ENCODE measurements at regions not wholly inside any gene's neighbourhood (a gene's known extent, or its start where the extent isn't known, plus 50 kb on each side); places are given as distances from the start of the nearest gene placed in this dataset.

- TF ChIP-seq THAP8 (CRISPR knock-in tag; IDR thresholded peaks at IDR 0.05; ENCODE audit: borderline replicate concordance), result no peak
- no peak for TF ChIP-seq RARG (CRISPR knock-in tag; IDR thresholded peaks at IDR 0.05; ENCODE audit: low read depth)
- no peak for TF ChIP-seq ETV6 (CRISPR knock-in tag; conservative IDR thresholded peaks at IDR 0.05)
- no peak for TF ChIP-seq ZNF18 (CRISPR knock-in tag; IDR thresholded peaks at IDR 0.05; ENCODE audit: insufficient replicate concordance)
- no peak for TF ChIP-seq NFYB (CRISPR knock-in tag; IDR thresholded peaks at IDR 0.05)
- TF ChIP-seq ZNF678 (CRISPR knock-in tag; IDR thresholded peaks at IDR 0.05), result no peak
- no peak for TF ChIP-seq SRF (IDR thresholded peaks at IDR 0.05; ENCODE audit: low read depth, low read length)
- no peak for TF ChIP-seq PRDM15 (CRISPR knock-in tag; IDR thresholded peaks at IDR 0.05)
- TF ChIP-seq NCOR1 (IDR thresholded peaks at IDR 0.05; ENCODE audit: borderline replicate concordance, low read length), result peak; percentile 89
- TF ChIP-seq ZNF382 (CRISPR knock-in tag; IDR thresholded peaks at IDR 0.05; ENCODE audit: borderline replicate concordance), result no peak
- TF ChIP-seq ZNF784 (CRISPR knock-in tag; IDR thresholded peaks at IDR 0.05; ENCODE audit: borderline replicate concordance), result no peak
- peak; percentile 46; the same call in 1 of the 2 replicates for TF ChIP-seq SPEN (CRISPR knock-in tag; IDR thresholded peaks at IDR 0.05; ENCODE audit: low read depth)
- TF ChIP-seq ZNF619 (CRISPR knock-in tag; IDR thresholded peaks at IDR 0.05), result no peak
- TF ChIP-seq ZNF607 (CRISPR knock-in tag; IDR thresholded peaks at IDR 0.05; ENCODE audit: borderline replicate concordance), result 0 out of 2 replicates have a peak, but pooled peaks have one; percentile 36
- no peak for TF ChIP-seq NR3C1 (CRISPR knock-in tag; IDR thresholded peaks at IDR 0.05)
- no peak for TF ChIP-seq ZNF235 (CRISPR knock-in tag; IDR thresholded peaks at IDR 0.05; ENCODE audit: borderline replicate concordance)
- peak; percentile 23; the same call in 1 of the 3 replicates for TF ChIP-seq MXI1 (IDR thresholded peaks at IDR 0.05; ENCODE audit: borderline replicate concordance, low read depth, low read length)
- TF ChIP-seq GPBP1L1 (CRISPR knock-in tag; IDR thresholded peaks at IDR 0.05), result no peak
- 0 out of 2 replicates have a peak, but pooled peaks have one; percentile 33 for TF ChIP-seq THYN1 (CRISPR knock-in tag; IDR thresholded peaks at IDR 0.05; ENCODE audit: borderline replicate concordance, low read depth)
- no peak for TF ChIP-seq ARNT2 (CRISPR knock-in tag; IDR thresholded peaks at IDR 0.05; ENCODE audit: low read depth)
Measured at GRCh38 chr5:124599028-124599973, 147.1 kb downstream of the ZNF608 start (continued).
